Mammary epithelial cell (primary cell): ENCODE measurements at regions not wholly inside any gene's neighbourhood (a gene's known extent, or its start where the extent isn't known, plus 50 kb on each side); places are given as distances from the start of the nearest gene placed in this dataset.

Source experiments
- CTCF ChIP-seq, 2 donors: IDR thresholded peaks in 1 of 2; conservative IDR thresholded peaks in 1 of 2; 2 replicates each; pipeline ENCODE4 v1.5.1; 2011 to 2012; ENCODE audit warnings: inconsistent platforms in 2 of 2, low read length in 2 of 2, mild to moderate bottlenecking in 2 of 2, control low read depth in 1 of 2, low read depth in 1 of 2; ENCODE audit not compliant: insufficient read depth in 1 of 2; ENCODE audit errors: extremely low read depth in 1 of 2
- EZH2 ChIP-seq: IDR thresholded peaks from 2 replicates; pipeline ENCODE4 v1.6.1; 2012; ENCODE audit warnings: low read length, inconsistent platforms, borderline replicate concordance

- TF ChIP-seq CTCF (conservative IDR thresholded peaks at IDR 0.05 in 1 of 2, IDR thresholded peaks at IDR 0.05 in 1 of 2; ENCODE audit: extremely low read depth in 1 of 2, insufficient read depth in 1 of 2, low read depth in 1 of 2, low read length in 2 of 2) (no peak), EZH2 (no peak)
Measured at GRCh38 chr12:24281341-24281740, 331.9 kb upstream of the SOX5 start.
